Inflammatory macrophage treated with lipopolysaccharide for 4 hours (primary cell): ENCODE measurements at regions not wholly inside any gene's neighbourhood (a gene's known extent, or its start where the extent isn't known, plus 50 kb on each side); places are given as distances from the start of the nearest gene placed in this dataset.
"Not testable (repeated sequence)": the region's sequence is repeated elsewhere in the genome, so short reads cannot be mapped to it uniquely, and the experiment has no call there.

Experiments used
- DNase-seq: peaks from one replicate; pipeline ENCODE4 v3.0.0-alpha.2; 2020

DNA sequence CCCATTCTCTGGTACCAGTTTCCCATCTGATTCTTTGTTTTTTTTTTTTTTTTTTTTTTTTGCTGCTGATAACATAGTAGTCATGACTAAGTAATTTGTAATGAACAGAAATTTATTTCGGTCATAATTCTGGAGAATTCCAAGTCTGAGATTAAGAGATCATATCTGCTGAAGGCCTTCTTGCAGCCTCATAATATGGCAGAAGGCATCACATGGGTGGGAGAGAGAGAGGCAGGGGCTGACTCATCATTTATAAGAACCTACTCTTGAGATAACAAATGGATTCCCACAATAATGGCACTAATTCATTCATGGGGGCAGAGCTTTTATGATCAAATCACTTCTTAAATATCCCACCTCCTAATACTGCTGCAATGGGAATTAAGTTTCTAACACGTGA lies 1034.3 kb downstream of the STIM2 start:
- no peak for DNase-seq

DNA sequence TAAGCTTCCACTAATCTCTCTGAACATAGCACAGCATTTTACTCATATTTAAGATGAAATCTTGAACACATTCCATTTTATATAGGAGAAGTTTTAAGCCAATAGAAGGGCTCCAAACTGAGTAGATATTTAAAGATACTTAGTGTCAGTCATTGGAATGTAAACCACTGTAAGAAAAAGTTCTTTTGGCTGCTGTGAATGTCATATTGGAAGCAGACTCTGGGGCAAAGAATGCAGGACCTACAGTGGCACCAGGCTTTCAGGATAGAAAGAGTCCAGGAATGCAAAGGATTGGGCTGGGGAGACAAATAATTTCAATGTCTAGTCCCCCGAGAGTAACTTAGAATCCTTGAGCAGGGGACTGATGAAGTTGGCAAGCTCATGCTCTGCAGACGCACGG lies 1047.7 kb downstream of the STIM2 start:
- no peak for DNase-seq

- no peak for DNase-seq
These were observed 1049.6 kb downstream of the STIM2 start for GRCh38 chr4:27910227-27910626.

DNA sequence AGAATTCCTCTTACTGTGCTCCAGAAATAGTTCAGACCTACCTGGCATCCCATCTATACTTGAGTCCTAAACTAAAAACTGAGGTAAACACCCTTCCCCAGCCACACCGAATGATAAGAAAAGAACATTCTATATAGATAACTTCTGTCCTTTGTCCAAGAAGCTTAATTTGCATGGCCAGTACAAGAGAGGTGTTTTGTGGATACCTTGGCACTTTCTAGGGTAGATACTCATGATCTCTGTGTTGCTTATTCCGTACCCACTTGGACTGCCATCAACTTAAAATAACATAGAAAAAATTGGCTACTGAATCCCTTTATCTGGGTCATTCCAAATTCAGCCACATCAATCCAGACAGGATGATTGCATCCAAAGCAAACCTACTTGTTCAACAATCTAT lies 1050.4 kb downstream of the STIM2 start:
- DNase-seq, result no peak

DNA sequence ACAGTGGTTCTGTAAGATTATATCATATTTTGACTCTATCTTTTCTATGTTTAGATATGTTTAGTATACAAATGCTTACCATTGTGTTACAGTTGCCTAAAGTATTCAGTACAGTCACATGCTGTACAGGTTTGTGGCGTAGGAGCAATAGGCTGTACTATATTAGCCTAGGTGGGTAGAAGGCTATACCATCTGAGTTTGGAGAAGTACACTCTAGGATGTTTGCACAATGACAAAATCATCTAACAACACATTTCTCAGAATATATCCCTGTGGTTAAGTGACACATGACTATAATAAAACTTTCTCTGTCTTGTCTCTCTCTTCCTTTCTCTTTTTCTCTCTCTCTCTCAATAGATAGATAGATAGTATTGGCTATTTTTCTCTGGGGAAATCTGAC lies 1053.1 kb downstream of the STIM2 start:
- DNase-seq, result no peak

GRCh38 chr4:27915822-27916221 lies 1055.2 kb downstream of the STIM2 start:
- no peak for DNase-seq

DNA sequence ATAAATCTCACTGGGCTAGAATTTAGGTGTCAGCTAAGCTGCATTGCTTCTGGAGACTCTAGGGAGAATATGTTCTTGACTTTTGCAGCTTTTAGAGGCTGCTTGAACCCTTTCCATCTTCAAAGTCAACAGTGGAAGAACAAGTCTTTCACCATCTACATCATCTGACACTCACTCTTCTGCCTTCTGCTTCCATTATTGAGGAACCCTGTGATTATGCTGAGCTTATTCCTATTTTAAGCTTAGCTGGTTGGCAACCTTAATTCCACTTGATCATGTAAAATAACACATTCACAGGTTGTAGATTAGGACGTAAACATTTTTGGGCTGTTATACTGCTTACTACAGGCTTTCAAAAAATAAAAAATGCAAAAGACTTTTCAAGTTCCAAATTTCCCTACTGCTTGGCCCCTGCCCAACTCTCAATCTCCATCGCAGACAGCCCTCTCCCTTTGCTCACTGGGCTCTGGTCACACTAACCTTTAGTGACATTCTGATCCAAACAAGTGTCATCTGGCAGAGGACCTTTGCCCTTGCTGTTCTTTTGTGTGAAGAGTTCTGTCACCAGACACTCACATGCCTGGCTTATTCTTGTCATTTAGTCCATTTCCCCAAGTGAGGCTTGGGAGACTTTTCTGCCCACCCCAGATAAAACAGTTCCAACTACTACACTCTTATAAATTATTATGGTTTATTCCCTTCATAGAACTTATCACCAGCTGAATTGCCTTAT lies 1056.0 kb downstream of the STIM2 start:
- no peak for DNase-seq

- no peak for DNase-seq
These were observed 1056.7 kb downstream of the STIM2 start for GRCh38 chr4:27917381-27917780.

DNA sequence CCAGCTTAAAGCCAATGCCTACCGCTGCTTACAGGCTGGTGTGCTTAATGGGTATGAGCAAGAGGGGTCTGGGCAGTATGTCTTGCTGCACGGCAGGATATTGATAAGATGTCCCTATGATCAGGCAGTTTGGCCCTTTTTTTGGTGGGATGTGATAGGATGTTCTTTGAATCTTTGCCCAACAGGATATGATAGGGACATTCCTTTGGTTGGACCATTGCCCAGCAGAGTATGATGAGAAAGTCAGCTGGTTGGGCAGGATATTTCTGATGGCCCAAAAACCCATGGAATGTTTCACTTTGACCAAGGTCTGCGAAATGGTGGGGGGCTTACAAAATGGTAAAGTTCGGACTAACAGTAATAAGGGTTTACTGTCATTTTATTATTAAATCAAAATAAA lies 1060.6 kb downstream of the STIM2 start:
- no peak for DNase-seq

GRCh38 chr4:27928761-27929540 lies 1068.3 kb downstream of the STIM2 start:
- no peak for DNase-seq

DNA sequence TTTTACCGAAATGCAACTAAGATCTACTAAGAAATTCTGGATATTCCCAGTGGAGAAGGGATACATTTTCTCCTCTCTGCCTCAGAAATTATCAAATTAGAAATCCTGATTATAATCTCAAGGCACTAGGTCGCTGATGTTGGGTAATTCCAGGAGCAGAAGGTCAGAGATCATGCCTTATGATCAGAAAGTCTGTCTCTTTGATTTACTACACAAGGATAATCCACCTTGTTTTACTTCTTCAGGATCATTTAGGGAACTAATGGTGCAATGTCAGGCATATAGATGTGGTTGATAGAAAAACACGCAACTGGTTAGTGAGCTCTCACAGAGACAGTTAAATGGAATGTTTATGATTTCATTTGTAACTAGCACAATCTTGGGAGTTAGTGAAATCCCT lies 1069.7 kb downstream of the STIM2 start:
- DNase-seq, result no peak

GRCh38 chr4:27930976-27931375 lies 1070.3 kb downstream of the STIM2 start:
- no peak for DNase-seq

DNA sequence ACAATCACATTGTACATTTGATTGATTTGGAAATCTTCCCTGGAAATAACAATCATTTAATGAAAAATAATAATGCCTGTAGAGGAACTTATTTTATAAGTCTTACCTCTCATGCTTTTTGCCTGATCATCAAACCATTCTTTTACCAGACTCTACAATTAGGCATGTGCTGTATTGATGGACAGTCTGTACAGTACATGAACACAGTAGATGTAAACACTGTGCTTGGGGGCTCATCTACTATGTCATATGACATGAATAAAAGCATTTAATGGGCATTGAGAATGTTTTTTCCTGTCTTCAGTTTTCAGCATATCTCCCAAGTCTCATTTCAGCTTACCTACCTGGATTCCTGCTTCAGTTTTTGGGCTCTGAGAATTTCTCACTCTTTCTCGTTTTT lies 1070.9 kb downstream of the STIM2 start:
- no peak for DNase-seq

- DNase-seq, result no peak
These were observed 1074.2 kb downstream of the STIM2 start for GRCh38 chr4:27934871-27935270.

GRCh38 chr4:27946799-27947198 lies 1086.2 kb downstream of the STIM2 start:
- DNase-seq, result no peak

- DNase-seq, result no peak
These were observed 1086.7 kb downstream of the STIM2 start for GRCh38 chr4:27947302-27947701.

DNA sequence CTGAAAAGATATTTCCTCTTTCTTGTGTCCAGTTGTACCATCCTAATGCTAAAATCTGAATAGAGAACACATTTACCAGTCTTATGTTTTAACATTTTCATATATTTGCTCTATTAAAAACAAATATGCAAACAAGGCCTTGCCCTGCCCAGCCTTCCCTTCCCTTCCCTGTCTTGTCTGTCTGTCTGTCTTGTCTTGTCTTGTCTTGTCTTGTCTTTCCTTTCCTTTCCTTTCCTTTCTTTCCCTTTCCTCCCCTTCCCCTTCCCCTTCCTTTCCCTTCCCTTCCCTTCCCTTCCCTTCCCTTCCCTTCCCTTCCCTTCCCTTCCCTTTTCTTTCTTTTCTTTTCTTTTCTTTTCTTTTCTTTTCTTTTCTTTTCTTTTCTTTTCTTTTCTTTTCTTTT lies 1103.5 kb downstream of the STIM2 start:
- no peak for DNase-seq

DNA sequence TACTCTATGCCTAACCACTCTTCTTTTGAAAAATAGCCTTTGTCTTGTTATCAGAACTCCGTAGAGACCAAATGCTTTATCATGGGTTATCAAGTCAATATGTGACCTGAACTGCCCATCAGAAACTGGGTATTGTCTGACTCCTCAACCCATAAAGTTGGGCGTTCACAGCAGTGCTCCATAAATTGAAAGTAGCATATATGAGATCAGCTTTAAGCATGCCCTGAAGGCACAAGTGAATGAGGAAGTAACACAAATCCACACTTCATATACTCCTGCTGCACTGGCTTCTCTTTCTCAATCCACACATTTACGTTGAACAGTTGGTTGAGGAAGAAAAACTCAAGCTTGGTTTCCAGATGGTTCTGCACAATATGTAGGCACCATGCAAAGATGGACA lies 1106.0 kb downstream of the STIM2 start:
- DNase-seq, result no peak

DNA sequence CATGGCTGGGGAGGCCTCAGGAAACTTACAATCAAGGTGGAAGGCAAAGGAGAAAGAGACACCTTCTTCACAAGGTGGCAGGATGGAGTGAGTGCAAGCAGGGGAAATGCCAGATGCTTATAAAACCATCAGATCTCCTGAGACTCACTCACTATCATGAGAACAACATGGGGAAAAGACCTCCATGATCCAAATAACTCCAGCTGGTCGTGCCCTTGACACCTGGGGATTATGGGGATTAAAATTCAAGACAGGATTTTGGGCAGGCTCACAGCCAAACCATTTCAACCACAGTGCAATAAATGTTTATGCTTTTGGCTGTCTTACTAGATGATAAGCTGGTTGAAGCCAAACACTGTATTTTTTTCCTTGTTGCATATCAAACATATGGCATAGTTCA lies 1112.4 kb downstream of the STIM2 start:
- no peak for DNase-seq

DNA sequence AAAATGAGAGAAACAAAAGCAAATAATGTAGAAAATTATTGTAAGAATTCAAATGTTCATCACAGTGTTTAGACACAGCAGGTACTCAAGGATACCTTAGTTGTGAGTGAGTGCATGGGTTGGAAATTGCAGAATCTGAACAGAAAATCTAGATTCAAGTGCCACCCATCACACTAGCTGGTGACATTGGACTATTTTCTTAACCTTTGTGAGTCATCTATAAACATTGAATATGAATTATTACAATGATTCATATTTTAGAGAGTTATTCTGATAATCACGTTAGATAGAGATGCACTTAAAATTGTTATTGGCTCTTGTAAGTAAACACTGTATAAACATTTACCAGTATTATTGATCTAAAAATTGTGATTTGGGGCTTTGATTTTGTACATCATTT lies 1113.1 kb downstream of the STIM2 start:
- no peak for DNase-seq

GRCh38 chr4:27974339-27974738 lies 1113.7 kb downstream of the STIM2 start:
- DNase-seq, result no peak

DNA sequence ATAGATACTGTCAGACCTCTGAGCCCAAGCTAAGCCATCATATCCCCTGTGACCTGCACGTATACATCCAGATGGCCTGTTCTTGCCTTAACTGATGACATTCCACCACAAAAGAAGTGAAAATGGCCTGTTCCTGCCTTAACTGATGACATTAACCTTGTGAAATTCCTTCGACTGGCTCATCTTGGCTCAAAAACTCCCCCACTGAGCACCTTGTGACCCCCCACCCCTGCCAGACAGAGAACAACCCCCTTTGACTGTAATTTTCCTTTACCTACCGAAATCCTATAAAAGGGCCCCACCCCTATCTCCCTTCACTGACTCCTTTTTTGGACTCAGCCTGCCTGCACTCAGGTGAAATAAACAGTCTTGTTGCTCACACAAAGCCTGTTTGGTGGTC lies 1114.2 kb downstream of the STIM2 start:
- not testable (repeated sequence) for DNase-seq

- DNase-seq, result not testable (repeated sequence)
These were observed 1117.9 kb downstream of the STIM2 start for GRCh38 chr4:27978427-27979109.

DNA sequence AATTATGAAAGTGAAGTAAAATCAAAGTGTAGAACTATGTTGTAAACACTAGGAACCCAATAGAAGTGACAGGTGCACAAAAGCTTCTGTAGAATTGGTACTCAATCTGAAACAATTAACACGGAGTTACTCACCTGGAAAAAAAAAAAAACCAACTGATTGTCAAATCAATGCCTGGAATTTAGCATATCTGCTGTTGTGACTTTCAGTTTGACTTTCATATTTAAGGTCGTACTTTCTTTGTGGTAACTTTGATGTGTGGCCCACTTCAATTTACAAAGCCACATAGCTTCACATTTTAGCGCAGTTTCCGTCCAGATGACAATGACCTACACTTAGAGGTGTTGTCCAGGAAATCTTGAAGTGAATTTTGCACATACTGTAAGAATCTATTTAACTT lies 1124.9 kb downstream of the STIM2 start:
- no peak for DNase-seq
